ENCODE measurements at regions not wholly inside any gene's neighbourhood (a gene's known extent, or its start where the extent isn't known, plus 50 kb on each side); places are given as distances from the start of the nearest gene placed in this dataset.

DNA sequence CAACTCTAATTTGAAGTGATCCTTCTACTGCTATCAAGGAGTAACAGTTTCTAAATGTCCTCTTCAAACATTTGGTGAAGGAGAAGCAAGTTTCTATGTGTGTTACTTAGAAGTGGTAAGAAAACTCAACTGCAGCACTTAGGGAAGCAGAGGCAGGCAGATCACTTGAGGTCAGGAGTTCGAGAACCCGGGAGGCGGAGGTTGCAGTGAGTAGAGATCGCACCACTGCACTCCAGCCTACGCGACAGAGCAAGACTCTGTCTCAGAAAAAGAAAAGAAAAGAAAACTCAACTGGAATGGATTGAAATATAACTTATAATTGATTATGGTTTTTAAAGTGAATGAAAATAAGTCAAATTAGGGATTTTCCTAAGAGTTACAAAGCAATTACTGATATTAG is 169.7 kb upstream of the ATP2B1 start:
- no peaks in the 10 kb centered on the region for H3K4me1 ChIP-seq
- no peak overlapping the region for H3K27ac ChIP-seq
- intact Hi-C loops (cut with DNase I; ENCODE audit: low total_unique reads): loop anchor here (2.0 kb wide), 1 partner anchor 46 kb away; no protein-coding TSS in a partner anchor
- H3K9me3 ChIP-seq: no peaks in the 10 kb centered on the region
- no peak for DNase-seq (ENCODE audit: low spot score in 2 of 2)
- no peaks in the 10 kb centered on the region for H3K36me3 ChIP-seq
- H3K27me3 ChIP-seq: no peaks in the 10 kb centered on the region
- TF ChIP-seq, protein P1, sequence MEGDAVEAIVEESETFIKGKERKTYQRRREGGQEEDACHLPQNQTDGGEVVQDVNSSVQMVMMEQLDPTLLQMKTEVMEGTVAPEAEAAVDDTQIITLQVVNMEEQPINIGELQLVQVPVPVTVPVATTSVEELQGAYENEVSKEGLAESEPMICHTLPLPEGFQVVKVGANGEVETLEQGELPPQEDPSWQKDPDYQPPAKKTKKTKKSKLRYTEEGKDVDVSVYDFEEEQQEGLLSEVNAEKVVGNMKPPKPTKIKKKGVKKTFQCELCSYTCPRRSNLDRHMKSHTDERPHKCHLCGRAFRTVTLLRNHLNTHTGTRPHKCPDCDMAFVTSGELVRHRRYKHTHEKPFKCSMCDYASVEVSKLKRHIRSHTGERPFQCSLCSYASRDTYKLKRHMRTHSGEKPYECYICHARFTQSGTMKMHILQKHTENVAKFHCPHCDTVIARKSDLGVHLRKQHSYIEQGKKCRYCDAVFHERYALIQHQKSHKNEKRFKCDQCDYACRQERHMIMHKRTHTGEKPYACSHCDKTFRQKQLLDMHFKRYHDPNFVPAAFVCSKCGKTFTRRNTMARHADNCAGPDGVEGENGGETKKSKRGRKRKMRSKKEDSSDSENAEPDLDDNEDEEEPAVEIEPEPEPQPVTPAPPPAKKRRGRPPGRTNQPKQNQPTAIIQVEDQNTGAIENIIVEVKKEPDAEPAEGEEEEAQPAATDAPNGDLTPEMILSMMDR (IDR thresholded peaks at IDR 0.05): no peak
- no peak for TF ChIP-seq POLR2A (IDR thresholded peaks at IDR 0.05)
- TF ChIP-seq POLR2AphosphoS5 (IDR thresholded peaks at IDR 0.05): no peak
- H3K4me3 ChIP-seq: no peak overlapping the region

DNA sequence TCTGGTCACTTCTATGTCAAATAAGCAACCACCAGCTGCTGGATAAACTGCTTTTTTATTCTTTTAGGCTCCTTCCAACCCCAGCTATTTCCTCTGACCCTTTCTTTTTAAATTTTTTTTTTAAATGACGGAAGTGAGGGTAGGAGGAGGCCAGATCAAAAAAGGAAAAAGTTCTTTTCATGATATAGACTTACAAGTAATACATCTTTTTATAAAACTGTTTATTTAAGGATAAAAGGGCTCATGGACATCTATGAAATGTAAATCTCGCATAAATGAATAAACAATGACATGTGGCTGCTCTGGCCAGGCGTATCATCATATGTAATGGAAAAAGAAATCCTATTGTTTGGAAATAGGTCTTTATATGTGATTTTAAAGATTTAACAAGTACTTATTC is 169.0 kb upstream of the ATP2B1 start:
- DNase-seq (ENCODE audit: low spot score in 2 of 2): no peak
- TF ChIP-seq, protein P1 (IDR thresholded peaks at IDR 0.05): no peak
- TF ChIP-seq POLR2AphosphoS5 (IDR thresholded peaks at IDR 0.05): no peak
- Histone ChIP-seq H3K36me3 (no peaks in the 10 kb centered on the region), H3K27me3 (no peaks in the 10 kb centered on the region), H3K9me3 (no peaks in the 10 kb centered on the region), H3K4me3 (no peak overlapping the region), H3K4me1 (no peaks in the 10 kb centered on the region), H3K27ac (no peak overlapping the region)
- intact Hi-C loops (cut with DNase I; ENCODE audit: low total_unique reads): loop anchor here (2.0 kb wide), 1 partner anchor 47 kb away; no protein-coding TSS in a partner anchor

DNA sequence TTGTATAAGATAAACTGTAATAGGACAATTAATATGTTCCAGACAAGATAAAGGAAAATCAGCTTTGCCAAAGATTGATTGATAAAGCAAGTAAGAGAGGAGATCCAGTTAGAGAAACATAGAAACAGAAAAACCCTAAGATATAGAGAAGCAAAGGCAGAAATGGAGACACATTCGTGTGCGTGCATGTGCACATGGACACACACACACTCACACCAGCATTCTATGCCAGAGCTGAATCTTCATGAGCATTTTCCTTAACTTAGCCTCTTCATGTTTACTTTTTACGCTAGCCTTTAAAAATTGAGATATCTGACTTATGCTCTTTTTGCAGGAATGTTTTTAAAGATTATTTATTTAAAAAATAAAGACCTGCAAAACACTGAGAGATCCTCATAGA is 168.5 kb upstream of the ATP2B1 start:
- H3K36me3 ChIP-seq: no peaks in the 10 kb centered on the region
- no peak for DNase-seq (ENCODE audit: low spot score in 2 of 2)
- no peaks in the 10 kb centered on the region for H3K9me3 ChIP-seq
- TF ChIP-seq, protein P1 (IDR thresholded peaks at IDR 0.05): no peak
- TF ChIP-seq POLR2A (IDR thresholded peaks at IDR 0.05): no peak
- no peak for TF ChIP-seq POLR2AphosphoS5 (IDR thresholded peaks at IDR 0.05)
- H3K4me1 ChIP-seq: no peaks in the 10 kb centered on the region
- H3K27ac ChIP-seq: no peak overlapping the region
- H3K27me3 ChIP-seq: no peaks in the 10 kb centered on the region
- no peak overlapping the region for H3K4me3 ChIP-seq
- intact Hi-C loops (cut with DNase I; ENCODE audit: low total_unique reads): no loop called here

DNA sequence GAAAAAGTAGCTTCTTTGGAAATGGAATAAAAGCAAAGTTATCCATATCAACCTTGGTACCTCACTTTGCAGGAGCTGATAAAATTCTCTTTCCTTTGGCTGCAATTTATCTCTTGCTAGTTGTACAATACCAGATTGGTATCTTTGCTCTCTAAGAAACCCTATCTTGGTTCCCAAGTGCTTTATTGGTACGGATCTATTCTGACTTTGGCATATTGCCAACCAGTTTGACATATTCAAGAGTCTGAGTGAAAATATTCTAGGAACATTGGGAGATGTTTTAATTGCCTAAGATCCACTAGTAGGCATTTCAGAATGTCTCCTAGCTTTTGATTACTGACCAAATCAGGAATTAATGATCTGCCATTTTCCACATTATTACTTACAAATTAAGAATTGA is 167.2 kb upstream of the ATP2B1 start:
- intact Hi-C loops (cut with DNase I; ENCODE audit: low total_unique reads): no loop called here
- Histone ChIP-seq H3K9me3 (no peaks in the 10 kb centered on the region), H3K27me3 (no peaks in the 10 kb centered on the region), H3K36me3 (no peaks in the 10 kb centered on the region), H3K4me3 (no peak overlapping the region), H3K4me1 (no peaks in the 10 kb centered on the region), H3K27ac (no peak overlapping the region)
- DNase-seq (ENCODE audit: low spot score in 2 of 2): no peak
- TF ChIP-seq POLR2AphosphoS5 (IDR thresholded peaks at IDR 0.05): no peak
- TF ChIP-seq POLR2A (IDR thresholded peaks at IDR 0.05): no peak
- TF ChIP-seq, protein P1 (IDR thresholded peaks at IDR 0.05): no peak

DNA sequence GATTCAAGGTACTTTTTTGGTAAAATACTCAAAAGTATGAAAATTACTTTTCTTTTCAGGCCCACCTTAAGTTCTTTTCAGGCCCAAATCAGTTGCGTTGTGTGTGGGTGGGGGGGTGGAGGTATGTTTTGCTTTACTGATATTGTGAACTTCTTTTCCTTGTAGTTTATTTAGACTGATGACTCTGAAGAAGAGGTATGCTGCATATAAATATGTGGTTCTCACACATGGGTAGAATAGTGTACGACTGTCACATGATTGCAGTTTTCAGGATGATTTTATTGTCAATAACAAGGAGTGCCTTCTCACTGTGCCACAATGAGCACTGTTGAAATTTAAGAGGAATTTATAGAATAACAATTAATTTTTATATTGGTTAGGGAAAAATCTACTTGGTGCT is 166.6 kb upstream of the ATP2B1 start:
- intact Hi-C loops (cut with DNase I; ENCODE audit: low total_unique reads): no loop called here
- no peaks in the 10 kb centered on the region for H3K36me3 ChIP-seq
- H3K27ac ChIP-seq: no peak overlapping the region
- H3K4me3 ChIP-seq: no peak overlapping the region
- DNase-seq (ENCODE audit: low spot score in 2 of 2): no peak
- H3K9me3 ChIP-seq: no peaks in the 10 kb centered on the region
- TF ChIP-seq, protein P1 (IDR thresholded peaks at IDR 0.05): no peak
- TF ChIP-seq POLR2A (IDR thresholded peaks at IDR 0.05): no peak
- TF ChIP-seq POLR2AphosphoS5 (IDR thresholded peaks at IDR 0.05): no peak
- no peaks in the 10 kb centered on the region for H3K4me1 ChIP-seq
- no peaks in the 10 kb centered on the region for H3K27me3 ChIP-seq
